ENCODE measurements at regions not wholly inside any gene's neighbourhood (a gene's known extent, or its start where the extent isn't known, plus 50 kb on each side); places are given as distances from the start of the nearest gene placed in this dataset.

DNA sequence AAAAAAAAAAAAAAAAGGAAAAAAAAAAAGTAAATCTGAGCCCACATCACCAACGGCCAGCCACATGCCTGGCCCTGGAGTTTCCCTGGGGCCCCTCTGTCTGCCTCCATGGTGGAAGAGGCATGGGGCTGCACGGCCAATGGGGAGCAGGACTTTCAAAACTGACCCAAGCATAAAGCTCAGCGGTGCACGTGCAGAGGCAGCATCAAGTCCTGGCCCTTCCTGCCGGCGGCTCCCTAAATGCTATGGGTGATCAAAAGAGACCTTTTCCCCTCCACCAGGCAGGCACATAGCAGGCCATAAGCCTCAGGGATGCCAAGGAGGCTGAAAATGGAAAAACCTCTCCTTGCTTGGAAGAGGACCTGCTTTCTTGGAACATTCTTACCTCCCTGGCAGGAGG lies 94.3 kb downstream of the OAT start:
- no TSS peak for BruUV-seq (replicated peaks)
- no peaks in the 10 kb centered on the region for H3K9me3 Mint-ChIP-seq (ENCODE audit: unreplicated experiment)
- TF ChIP-seq CTCF (IDR thresholded peaks at IDR 0.05; ENCODE audit: unreplicated experiment): no peak
- no peaks in the 10 kb centered on the region for H3K27me3 Mint-ChIP-seq (ENCODE audit: insufficient read depth, unreplicated experiment)
- H3K36me3 Mint-ChIP-seq (ENCODE audit: insufficient read depth, unreplicated experiment): no peaks in the 10 kb centered on the region
- POLR2A ChIA-PET: interaction anchor here (0.6 kb wide), 1 partner anchor 468 kb away, joined by 3 read pairs; no protein-coding TSS in a partner anchor
- H3K4me1 Mint-ChIP-seq (ENCODE audit: insufficient read depth, unreplicated experiment): no peaks in the 10 kb centered on the region
- DNase-seq (ENCODE audit: unreplicated experiment): no peak
- intact Hi-C loops (cut with micrococcal nuclease): no loop called here
- H3K27ac Mint-ChIP-seq (ENCODE audit: low read depth, unreplicated experiment): no peak overlapping the region
- CTCF ChIA-PET: no interaction called here
- no peak overlapping the region for H3K4me3 Mint-ChIP-seq (ENCODE audit: unreplicated experiment)

DNA sequence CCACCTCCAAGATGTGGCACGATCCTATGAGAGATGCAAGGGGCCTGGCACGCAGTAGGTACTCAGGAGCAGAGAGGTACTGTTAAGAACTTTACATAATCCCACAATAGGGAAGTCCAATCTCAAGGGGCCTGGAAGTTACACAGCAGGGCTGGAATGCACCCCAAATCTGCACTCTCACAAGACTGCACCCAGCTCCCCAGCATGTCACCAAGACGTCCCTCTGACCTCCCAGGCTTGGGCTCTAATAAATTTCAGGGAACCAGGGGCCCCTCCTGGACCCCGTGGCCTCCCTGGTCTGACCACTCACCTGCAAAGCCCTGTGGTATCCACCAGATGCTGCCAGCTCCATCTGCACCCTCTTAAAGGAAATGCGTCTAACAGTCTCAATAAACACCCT lies 94.9 kb downstream of the OAT start:
- TF ChIP-seq CTCF (IDR thresholded peaks at IDR 0.05; ENCODE audit: unreplicated experiment): no peak
- intact Hi-C loops (cut with micrococcal nuclease): no loop called here
- DNase-seq (ENCODE audit: unreplicated experiment): no peak
- Mint-ChIP-seq H3K4me1 (ENCODE audit: insufficient read depth, unreplicated experiment) (no peaks in the 10 kb centered on the region), H3K4me3 (ENCODE audit: unreplicated experiment) (no peak overlapping the region), H3K36me3 (ENCODE audit: insufficient read depth, unreplicated experiment) (no peaks in the 10 kb centered on the region), H3K9me3 (ENCODE audit: unreplicated experiment) (no peaks in the 10 kb centered on the region), H3K27me3 (ENCODE audit: insufficient read depth, unreplicated experiment) (no peaks in the 10 kb centered on the region), H3K27ac (ENCODE audit: low read depth, unreplicated experiment) (no peak overlapping the region)
- ChIA-PET POLR2A (no interaction called here), CTCF (interaction anchor here (0.6 kb wide), 1 partner anchor 296 kb away, joined by 3 read pairs; no protein-coding TSS in a partner anchor)
- BruUV-seq (replicated peaks): no TSS peak

- peak; percentile 30 for DNase-seq (ENCODE audit: unreplicated experiment)
- CTCF ChIA-PET: interaction anchor here (0.5 to 0.6 kb wide), 3 partner anchors 9 to 295 kb away, joined by 3 read pairs; no protein-coding TSS in a partner anchor
Observed at GRCh38 chr10:124323111-124323725, 95.5 kb downstream of the OAT start.

More at GRCh38 chr10:124323111-124323725, 95.5 kb downstream of the OAT start:
- TF ChIP-seq CTCF (IDR thresholded peaks at IDR 0.05; ENCODE audit: unreplicated experiment): no peak
- Mint-ChIP-seq H3K27ac (ENCODE audit: low read depth, unreplicated experiment) (no peak overlapping the region), H3K27me3 (ENCODE audit: insufficient read depth, unreplicated experiment) (no peaks in the 10 kb centered on the region), H3K36me3 (ENCODE audit: insufficient read depth, unreplicated experiment) (no peaks in the 10 kb centered on the region), H3K4me1 (ENCODE audit: insufficient read depth, unreplicated experiment) (no peaks in the 10 kb centered on the region), H3K9me3 (ENCODE audit: unreplicated experiment) (no peaks in the 10 kb centered on the region), H3K4me3 (ENCODE audit: unreplicated experiment) (no peak overlapping the region)
- no TSS peak for BruUV-seq (replicated peaks)
- POLR2A ChIA-PET: no interaction called here
- intact Hi-C loops (cut with micrococcal nuclease): no loop called here

All from MCF 10A (cell line).